Esophagus muscularis mucosa (tissue), 4 donors: ENCODE measurements at regions not wholly inside any gene's neighbourhood (a gene's known extent, or its start where the extent isn't known, plus 50 kb on each side); places are given as distances from the start of the nearest gene placed in this dataset.

ENCODE experiments used
- DNase-seq: peaks from one replicate; pipeline ENCODE4 v3.0.0-alpha.2; 2017; ENCODE audit errors: extremely low spot score
- H3K27ac ChIP-seq, 4 donors: fragments of 200-600 bp; sonication (generic); replicated peaks in 1 of 4; 1 replicate in 3 of 4; 2 replicates in 1 of 4; pipeline ENCODE4 v1.5.1; 2016 to 2019; ENCODE audit warnings: mild to moderate bottlenecking in 1 of 4
- H3K27me3 ChIP-seq, 4 donors: fragments of 200-600 bp; sonication (generic); one replicate each; pipeline versions ENCODE4 v1.5.1 to v1.6.0; 2016 to 2019
- H3K36me3 ChIP-seq, 4 donors: fragments of 200-600 bp; sonication (generic); one replicate each; pipeline ENCODE4 v1.5.1; 2016 to 2019
- H3K4me1 ChIP-seq, 4 donors: fragments of 200-600 bp; sonication (generic); one replicate each; pipeline ENCODE4 v1.5.1; 2016 to 2019
- H3K4me3 ChIP-seq, 4 donors: fragments of 200-600 bp; sonication (generic); 1 replicate in 2 of 4; 2 replicates in 2 of 4; pipeline ENCODE4 v1.5.1; 2016 to 2019; ENCODE audit warnings: mild to moderate bottlenecking in 4 of 4, moderate library complexity in 1 of 4
- H3K9me3 ChIP-seq, 4 donors: fragments of 200-600 bp; sonication (generic); 1 replicate in 3 of 4; 2 replicates in 1 of 4; pipeline ENCODE4 v1.5.1; 2016 to 2019
- CTCF ChIP-seq, 3 experiments: fragments of 200-600 bp in 2 of 3; fragments of 450-650 bp in 1 of 3; sonication (generic) in 2 of 3; IDR thresholded peaks; one replicate each; pipeline ENCODE4 v1.5.1; 2017 to 2019; ENCODE audit warnings: antibody characterized with exemption in 3 of 3, mild to moderate bottlenecking in 2 of 3, moderate library complexity in 1 of 3
- EP300 ChIP-seq: sonication (generic); formaldehyde crosslinking; IDR thresholded peaks from one replicate; pipeline ENCODE4 v1.6.1; 2017; ENCODE audit warnings: antibody characterized with exemption
- POLR2A ChIP-seq: fragments of 450-650 bp; IDR thresholded peaks from one replicate; pipeline ENCODE4 v1.6.1; 2017; ENCODE audit warnings: antibody characterized with exemption, moderate library complexity, mild to moderate bottlenecking, low read depth
- POLR2AphosphoS5 ChIP-seq, 2 donors: sonication (generic); formaldehyde crosslinking; IDR thresholded peaks; one replicate each; pipeline ENCODE4 v1.6.1; 2017; ENCODE audit warnings: antibody characterized with exemption in 2 of 2
- WGBS: methylation state at CpG from one replicate; pipeline ENCODE4 v1.1.5; 2018; 5-methylcytosine and 5-hydroxymethylcytosine counted together
- intact Hi-C: fragments of 100-400 bp; cut with DNase I; formaldehyde crosslinking; loops from one replicate; pipeline ENCODE4 v1.15.1; 2023

DNA sequence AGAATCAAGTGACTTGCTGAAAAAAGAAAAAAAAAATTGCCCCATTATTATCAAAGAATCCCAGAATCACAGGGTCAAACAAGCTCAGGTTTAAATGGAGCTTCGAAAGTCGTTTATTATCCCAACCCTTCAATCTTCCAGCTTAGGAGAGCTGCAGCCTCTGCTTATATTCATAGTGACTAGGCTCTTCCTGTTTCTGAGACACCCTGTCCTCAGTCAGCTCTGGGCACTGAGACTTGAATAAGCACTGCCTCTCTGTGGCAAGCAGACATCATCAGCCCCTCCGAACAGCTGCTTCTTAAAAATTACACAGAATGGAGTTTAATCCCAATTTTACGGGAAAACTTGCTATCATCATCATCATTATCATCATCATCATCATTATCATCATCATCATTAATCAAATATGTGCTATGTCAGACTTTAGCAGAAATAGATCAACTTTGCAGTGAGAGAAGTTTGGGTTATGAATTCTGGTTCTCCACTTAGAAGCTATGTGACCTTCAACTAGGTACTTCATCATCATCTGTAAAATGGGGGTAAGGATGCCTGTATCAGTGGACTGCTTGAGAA lies 614.0 kb upstream of the SYNCRIP start:
- no peak for DNase-seq
- intact Hi-C loops: no loop called here
- 73% methylated on average over 4 of the region's 4 CpGs for WGBS
- no peak for TF ChIP-seq EP300
- no peak for TF ChIP-seq CTCF (IDR thresholded peaks at IDR 0.05)
- H3K36me3 ChIP-seq: no peaks in the 10 kb centered on the region
- H3K27ac ChIP-seq: no peak overlapping the region
- H3K27me3 ChIP-seq: no peaks in the 10 kb centered on the region
- no peaks in the 10 kb centered on the region for H3K9me3 ChIP-seq
- no peak overlapping the region for H3K4me3 ChIP-seq
- peaks cover 0 to 10% (median 5%) of the 10 kb centered on the region in 4 donors for H3K4me1 ChIP-seq

DNA sequence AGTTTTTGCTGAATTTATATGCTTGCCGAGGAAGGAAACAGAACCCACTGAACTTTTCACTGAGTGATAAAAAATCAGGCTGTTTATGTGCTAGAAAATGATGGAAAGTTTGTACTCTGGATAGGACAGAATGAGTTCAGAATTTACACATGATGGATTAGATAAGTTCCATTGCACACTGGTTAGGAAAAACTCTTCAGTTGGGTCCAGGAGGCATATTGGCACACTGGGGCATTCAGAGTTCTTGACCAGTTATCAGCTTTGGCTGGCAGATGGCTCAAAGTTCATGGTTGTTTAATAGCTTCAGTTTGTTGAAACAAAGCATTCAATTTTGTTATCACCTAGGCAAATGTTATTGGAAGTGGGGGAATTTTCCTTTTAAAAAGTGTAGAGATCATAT lies 613.3 kb upstream of the SYNCRIP start:
- no peaks in the 10 kb centered on the region for H3K36me3 ChIP-seq
- DNase-seq: no peak
- intact Hi-C loops: no loop called here
- WGBS: 27% methylated on average over 1 of the region's 1 CpG
- TF ChIP-seq CTCF (IDR thresholded peaks at IDR 0.05): no peak
- TF ChIP-seq POLR2AphosphoS5 (IDR thresholded peaks at IDR 0.05): no peak
- TF ChIP-seq POLR2A: no peak
- TF ChIP-seq EP300: no peak
- H3K4me3 ChIP-seq: no peak overlapping the region
- H3K27me3 ChIP-seq: no peaks in the 10 kb centered on the region
- no peak overlapping the region for H3K27ac ChIP-seq
- no peaks in the 10 kb centered on the region for H3K9me3 ChIP-seq
- peaks cover 0 to 10% (median 5%) of the 10 kb centered on the region in 4 donors for H3K4me1 ChIP-seq

- Histone ChIP-seq H3K4me3 (no peak overlapping the region), H3K36me3 (no peaks in the 10 kb centered on the region), H3K27me3 (no peaks in the 10 kb centered on the region), H3K4me1 (peaks cover 0 to 7% (median 2%) of the 10 kb centered on the region in 4 donors), H3K27ac (no peak overlapping the region), H3K9me3 (no peaks in the 10 kb centered on the region)
- no peak for DNase-seq
- no peak for TF ChIP-seq EP300
- TF ChIP-seq POLR2AphosphoS5 (IDR thresholded peaks at IDR 0.05): no peak
- TF ChIP-seq POLR2A: no peak
- TF ChIP-seq CTCF (IDR thresholded peaks at IDR 0.05): no peak
- 86% methylated on average over 1 of the region's 1 CpG for WGBS
- intact Hi-C loops: no loop called here
These were observed 608.4 kb upstream of the SYNCRIP start for GRCh38 chr6:86251106-86251505.

GRCh38 chr6:86217906-86218305 lies 575.2 kb upstream of the SYNCRIP start:
- Histone ChIP-seq H3K9me3 (no peaks in the 10 kb centered on the region), H3K27ac (no peak overlapping the region), H3K4me1 (peaks cover 0 to 6% (median 0%) of the 10 kb centered on the region in 4 donors), H3K4me3 (no peak overlapping the region), H3K27me3 (no peaks in the 10 kb centered on the region), H3K36me3 (no peaks in the 10 kb centered on the region)
- WGBS: 46% methylated on average over 2 of the region's 2 CpGs
- TF ChIP-seq EP300: no peak
- no peak for TF ChIP-seq POLR2A
- no peak for TF ChIP-seq CTCF (IDR thresholded peaks at IDR 0.05)
- TF ChIP-seq POLR2AphosphoS5 (IDR thresholded peaks at IDR 0.05): no peak
- intact Hi-C loops: no loop called here
- DNase-seq: no peak

GRCh38 chr6:86215323-86215722 lies 572.6 kb upstream of the SYNCRIP start:
- H3K36me3 ChIP-seq: no peaks in the 10 kb centered on the region
- H3K4me1 ChIP-seq: peaks cover 0 to 6% (median 0%) of the 10 kb centered on the region in 4 donors
- H3K4me3 ChIP-seq: no peak overlapping the region
- DNase-seq: no peak
- 21% methylated on average over 2 of the region's 2 CpGs for WGBS
- no peaks in the 10 kb centered on the region for H3K27me3 ChIP-seq
- intact Hi-C loops: no loop called here
- no peak for TF ChIP-seq POLR2AphosphoS5 (IDR thresholded peaks at IDR 0.05)
- H3K9me3 ChIP-seq: no peaks in the 10 kb centered on the region
- H3K27ac ChIP-seq: no peak overlapping the region
